ENCODE measurements at regions not wholly inside any gene's neighbourhood (a gene's known extent, or its start where the extent isn't known, plus 50 kb on each side); places are given as distances from the start of the nearest gene placed in this dataset.

DNA sequence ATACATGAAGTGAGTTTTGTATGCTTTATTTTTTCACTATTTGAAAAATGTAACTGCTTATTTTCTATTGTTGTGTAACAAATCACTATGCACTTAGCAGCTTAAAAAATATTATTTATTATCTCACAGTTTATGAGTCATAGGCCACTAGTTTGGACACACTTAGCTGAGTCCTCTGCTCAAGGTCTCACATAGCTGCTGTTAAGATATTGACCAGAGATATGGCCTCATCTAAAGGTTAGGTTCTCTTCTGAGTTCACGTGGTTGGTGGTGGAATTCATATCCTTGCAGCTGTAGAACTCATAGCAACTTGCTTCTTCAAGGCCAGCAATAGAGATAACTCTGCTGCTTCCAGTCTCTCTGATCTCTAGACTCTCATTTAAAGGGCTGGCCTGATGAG, 534.4 kb downstream of the SPRY1 start:
- TF ChIP-seq, protein P1, sequence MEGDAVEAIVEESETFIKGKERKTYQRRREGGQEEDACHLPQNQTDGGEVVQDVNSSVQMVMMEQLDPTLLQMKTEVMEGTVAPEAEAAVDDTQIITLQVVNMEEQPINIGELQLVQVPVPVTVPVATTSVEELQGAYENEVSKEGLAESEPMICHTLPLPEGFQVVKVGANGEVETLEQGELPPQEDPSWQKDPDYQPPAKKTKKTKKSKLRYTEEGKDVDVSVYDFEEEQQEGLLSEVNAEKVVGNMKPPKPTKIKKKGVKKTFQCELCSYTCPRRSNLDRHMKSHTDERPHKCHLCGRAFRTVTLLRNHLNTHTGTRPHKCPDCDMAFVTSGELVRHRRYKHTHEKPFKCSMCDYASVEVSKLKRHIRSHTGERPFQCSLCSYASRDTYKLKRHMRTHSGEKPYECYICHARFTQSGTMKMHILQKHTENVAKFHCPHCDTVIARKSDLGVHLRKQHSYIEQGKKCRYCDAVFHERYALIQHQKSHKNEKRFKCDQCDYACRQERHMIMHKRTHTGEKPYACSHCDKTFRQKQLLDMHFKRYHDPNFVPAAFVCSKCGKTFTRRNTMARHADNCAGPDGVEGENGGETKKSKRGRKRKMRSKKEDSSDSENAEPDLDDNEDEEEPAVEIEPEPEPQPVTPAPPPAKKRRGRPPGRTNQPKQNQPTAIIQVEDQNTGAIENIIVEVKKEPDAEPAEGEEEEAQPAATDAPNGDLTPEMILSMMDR (conservative IDR thresholded peaks at IDR 0.05) = no peak
- TF ChIP-seq ZFX (IDR thresholded peaks at IDR 0.05) = no peak
